HEK293 (cell line): ENCODE measurements at regions not wholly inside any gene's neighbourhood (a gene's known extent, or its start where the extent isn't known, plus 50 kb on each side); places are given as distances from the start of the nearest gene placed in this dataset.

Experiments
- CTCF ChIA-PET: fragments of 350-600 bp; formaldehyde crosslinking; extraction: SDS; loops from one replicate; lab custom pipeline; 2021; ENCODE audit warnings: antibody characterized with exemption; lab: Yijun Ruan, JAX
- POLR2A ChIA-PET: fragments of 300-600 bp; formaldehyde crosslinking; extraction: SDS; loops from one replicate; lab custom pipeline; 2020; ENCODE audit warnings: antibody characterized with exemption, inconsistent platforms; lab: Yijun Ruan, JAX
- H3K27ac ChIP-seq: fragments of 200-500 bp; sonication (Bioruptor generic); 2 replicates; pipeline ENCODE4 v1.5.1; 2014; ENCODE audit warnings: low read depth, low read length, control low read depth, inconsistent platforms; ENCODE audit errors: extremely low read depth
- H3K36me3 ChIP-seq, 2 experiments: fragments of 200-500 bp in 1 of 2; sonication (Bioruptor generic) in 1 of 2; 1 replicate in 1 of 2; 2 replicates in 1 of 2; pipeline ENCODE4 v1.5.1; 2014 to 2017; ENCODE audit warnings: inconsistent platforms in 2 of 2, low read length in 2 of 2; ENCODE audit not compliant: control insufficient read depth in 2 of 2, insufficient read depth in 1 of 2
- H3K4me1 ChIP-seq: fragments of 200-500 bp; sonication (Bioruptor generic); 2 replicates; pipeline ENCODE4 v1.5.1; 2014; ENCODE audit warnings: mild to moderate bottlenecking, low read length, inconsistent platforms; ENCODE audit not compliant: control insufficient read depth, insufficient read depth
- H3K4me3 ChIP-seq: 2 replicates; pipeline ENCODE4 v1.5.1; 2011; ENCODE audit warnings: low read depth, mild to moderate bottlenecking, control low read depth, low read length, moderate library complexity
- H3K9me3 ChIP-seq: fragments of 200-500 bp; sonication (Bioruptor generic); 2 replicates; pipeline ENCODE4 v1.5.1; 2014; ENCODE audit warnings: low read depth, low read length, inconsistent platforms; ENCODE audit not compliant: control insufficient read depth, insufficient read depth
- AEBP2 ChIP-seq: fragments of 450-650 bp; formaldehyde crosslinking; IDR thresholded peaks from 2 replicates; pipeline ENCODE4 v1.5.1; 2016; ENCODE audit warnings: missing biosample characterization, missing genetic modification characterization, borderline replicate concordance
- BCL6B ChIP-seq: fragments of 450-650 bp; formaldehyde crosslinking; IDR thresholded peaks from 2 replicates; pipeline ENCODE4 v1.5.1; 2017; ENCODE audit warnings: missing biosample characterization, missing genetic modification characterization
- IKZF3 ChIP-seq: fragments of 450-650 bp; IDR thresholded peaks from 2 replicates; pipeline ENCODE4 v1.5.0; 2018; ENCODE audit warnings: missing biosample characterization, mild to moderate bottlenecking, missing genetic modification characterization, moderate library complexity
- KLF1 ChIP-seq: fragments of 450-650 bp; formaldehyde crosslinking; IDR thresholded peaks from 2 replicates; pipeline ENCODE4 v1.5.1; 2016; ENCODE audit warnings: missing biosample characterization, missing genetic modification characterization
- KLF16 ChIP-seq: fragments of 450-650 bp; formaldehyde crosslinking; IDR thresholded peaks from 2 replicates; pipeline ENCODE4 v1.5.1; 2017; ENCODE audit warnings: missing biosample characterization, missing genetic modification characterization
- KLF8 ChIP-seq: fragments of 450-650 bp; formaldehyde crosslinking; IDR thresholded peaks from 2 replicates; pipeline ENCODE4 v1.5.1; 2016; ENCODE audit warnings: missing biosample characterization, missing genetic modification characterization
- SCRT1 ChIP-seq: fragments of 450-650 bp; formaldehyde crosslinking; IDR thresholded peaks from 2 replicates; pipeline ENCODE4 v1.5.1; 2016; ENCODE audit warnings: missing biosample characterization, missing genetic modification characterization, borderline replicate concordance
- SETDB1 ChIP-seq: IDR thresholded peaks from one replicate; pipeline ENCODE4 v1.6.1; 2017; ENCODE audit warnings: mild to moderate bottlenecking, low read length, moderate library complexity, mixed read lengths; ENCODE audit not compliant: insufficient read length
- WT1 ChIP-seq: fragments of 450-650 bp; formaldehyde crosslinking; IDR thresholded peaks from 2 replicates; pipeline ENCODE4 v1.5.1; 2016; ENCODE audit warnings: missing biosample characterization, missing genetic modification characterization
- ZEB2 ChIP-seq: fragments of 450-650 bp; formaldehyde crosslinking; IDR thresholded peaks from 2 replicates; pipeline ENCODE4 v1.5.1; 2016; ENCODE audit warnings: missing biosample characterization, missing genetic modification characterization
- ZNF133 ChIP-seq: fragments of 450-650 bp; formaldehyde crosslinking; IDR thresholded peaks from 2 replicates; pipeline ENCODE4 v1.5.1; 2016; ENCODE audit warnings: missing biosample characterization, missing genetic modification characterization
- ZNF148 ChIP-seq: fragments of 450-650 bp; formaldehyde crosslinking; IDR thresholded peaks from 2 replicates; pipeline ENCODE4 v1.5.0; 2017; ENCODE audit warnings: missing biosample characterization, missing genetic modification characterization, borderline replicate concordance
- ZNF16 ChIP-seq: fragments of 450-650 bp; formaldehyde crosslinking; IDR thresholded peaks from 2 replicates; pipeline ENCODE4 v1.5.1; 2016; ENCODE audit warnings: low read depth, missing biosample characterization, missing genetic modification characterization
- ZNF239 ChIP-seq: fragments of 450-650 bp; formaldehyde crosslinking; IDR thresholded peaks from 2 replicates; pipeline ENCODE4 v1.5.1; 2016; ENCODE audit warnings: missing biosample characterization, missing genetic modification characterization
- ZNF24 ChIP-seq: fragments of 450-650 bp; formaldehyde crosslinking; IDR thresholded peaks from 2 replicates; pipeline ENCODE4 v1.5.1; 2016; ENCODE audit warnings: missing biosample characterization, missing genetic modification characterization
- ZNF274 ChIP-seq, 2 experiments: fragments of 200-500 bp in 1 of 2; fragments of 450-650 bp in 1 of 2; sonication (Bioruptor generic) in 1 of 2; formaldehyde crosslinking in 1 of 2; IDR thresholded peaks; 2 replicates each; pipeline versions ENCODE4 v1.5.1 to v1.6.1; 2014 to 2016; ENCODE audit warnings: borderline replicate concordance in 1 of 2, inconsistent platforms in 1 of 2, low read length in 1 of 2, missing biosample characterization in 1 of 2, missing genetic modification characterization in 1 of 2
- ZNF518A ChIP-seq: fragments of 450-650 bp; formaldehyde crosslinking; conservative IDR thresholded peaks from 2 replicates; pipeline ENCODE4 v1.5.1; 2016; ENCODE audit warnings: low read depth, missing biosample characterization, missing genetic modification characterization
- ZNF621 ChIP-seq: fragments of 450-650 bp; formaldehyde crosslinking; IDR thresholded peaks from 2 replicates; pipeline ENCODE4 v1.5.1; 2017; ENCODE audit warnings: missing biosample characterization, missing genetic modification characterization
- ZNF776 ChIP-seq: fragments of 450-650 bp; formaldehyde crosslinking; IDR thresholded peaks from 2 replicates; pipeline ENCODE4 v1.5.0; 2017; ENCODE audit warnings: missing biosample characterization, missing genetic modification characterization, borderline replicate concordance
- ZSCAN16 ChIP-seq: fragments of 450-650 bp; formaldehyde crosslinking; IDR thresholded peaks from 2 replicates; pipeline ENCODE4 v1.5.1; 2016; ENCODE audit warnings: missing biosample characterization, missing genetic modification characterization
- TF ChIP-seq, protein P1 (sequence below): fragments of 450-650 bp; formaldehyde crosslinking; IDR thresholded peaks from 2 replicates; pipeline ENCODE4 v1.5.1; 2016; ENCODE audit warnings: missing biosample characterization, missing genetic modification characterization
- TF ChIP-seq, protein P2 (sequence below): fragments of 450-650 bp; formaldehyde crosslinking; IDR thresholded peaks from 2 replicates; pipeline ENCODE4 v1.5.1; 2017; ENCODE audit warnings: missing biosample characterization, missing genetic modification characterization
- TF ChIP-seq, protein P3 (sequence below): IDR thresholded peaks from 2 replicates; pipeline ENCODE4 v1.6.1; 2011; ENCODE audit warnings: mild to moderate bottlenecking, low read depth, low read length, borderline replicate concordance

DNA sequence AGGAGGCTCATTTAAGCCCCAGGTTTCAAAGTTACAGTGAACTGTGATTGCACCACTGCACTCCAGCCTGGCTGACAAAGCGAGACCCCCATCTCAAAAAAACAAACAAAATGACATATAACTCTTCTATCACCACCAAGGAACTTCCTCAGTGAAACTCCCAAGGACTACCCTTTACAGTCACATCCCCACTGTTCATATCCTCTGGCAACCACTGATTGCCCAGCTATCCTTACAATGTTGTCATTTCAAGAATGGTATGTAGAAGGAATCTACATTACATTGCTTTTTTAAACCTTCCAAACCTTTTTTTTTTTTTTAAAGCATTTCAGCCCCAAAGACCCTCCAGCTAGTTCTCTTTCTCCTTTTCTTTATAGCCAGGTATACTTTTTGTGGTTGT lies 123.1 kb upstream of the CARMIL1 start (continued):
- TF ChIP-seq ZNF148 (tag by site-specific recombination) (no peak), ZNF776 (tag by site-specific recombination) (no peak), ZNF133 (tag by site-specific recombination) (no peak), ZNF518A (tag by site-specific recombination) (no peak), ZSCAN16 (tag by site-specific recombination) (no peak), IKZF3 (tag by site-specific recombination) (no peak), ZNF239 (tag by site-specific recombination) (no peak), ZNF24 (tag by site-specific recombination) (no peak), ZNF16 (no peak), BCL6B (tag by site-specific recombination) (no peak), ZNF274 (IDR thresholded peaks at IDR 0.05; ENCODE audit: low read length) (no peak), ZNF274 (tag by site-specific recombination; IDR thresholded peaks at IDR 0.05; ENCODE audit: borderline replicate concordance) (no peak), SETDB1 (no peak), KLF8 (no peak)

GRCh38 chr6:25157183-25157582 lies 122.0 kb upstream of the CARMIL1 start:
- no peak overlapping the region for H3K27ac ChIP-seq
- H3K4me3 ChIP-seq: no peak overlapping the region
- ChIA-PET POLR2A (no interaction called here), CTCF (interaction anchor here (0.6 to 0.7 kb wide), 3 partner anchors 113 to 614 kb away, joined by 3 to 4 read pairs (median 3); no protein-coding TSS in a partner anchor)
- H3K36me3 ChIP-seq: no peaks in the 10 kb centered on the region
- no peaks in the 10 kb centered on the region for H3K4me1 ChIP-seq
- H3K9me3 ChIP-seq: no peaks in the 10 kb centered on the region
- TF ChIP-seq, protein P1, sequence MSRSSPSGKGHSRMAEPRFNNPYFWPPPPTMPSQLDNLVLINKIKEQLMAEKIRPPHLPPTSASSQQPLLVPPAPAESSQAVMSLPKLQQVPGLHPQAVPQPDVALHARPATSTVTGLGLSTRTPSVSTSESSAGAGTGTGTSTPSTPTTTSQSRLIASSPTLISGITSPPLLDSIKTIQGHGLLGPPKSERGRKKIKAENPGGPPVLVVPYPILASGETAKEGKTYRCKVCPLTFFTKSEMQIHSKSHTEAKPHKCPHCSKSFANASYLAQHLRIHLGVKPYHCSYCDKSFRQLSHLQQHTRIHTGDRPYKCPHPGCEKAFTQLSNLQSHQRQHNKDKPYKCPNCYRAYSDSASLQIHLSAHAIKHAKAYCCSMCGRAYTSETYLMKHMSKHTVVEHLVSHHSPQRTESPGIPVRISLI (tag by site-specific recombination): no peak
- TF ChIP-seq ZEB2 (tag by site-specific recombination) (no peak), WT1 (tag by site-specific recombination) (no peak), SCRT1 (tag by site-specific recombination) (no peak), KLF1 (tag by site-specific recombination) (no peak), ZNF621 (tag by site-specific recombination) (no peak), AEBP2 (tag by site-specific recombination) (no peak), KLF16 (no peak)
- TF ChIP-seq, protein P2, sequence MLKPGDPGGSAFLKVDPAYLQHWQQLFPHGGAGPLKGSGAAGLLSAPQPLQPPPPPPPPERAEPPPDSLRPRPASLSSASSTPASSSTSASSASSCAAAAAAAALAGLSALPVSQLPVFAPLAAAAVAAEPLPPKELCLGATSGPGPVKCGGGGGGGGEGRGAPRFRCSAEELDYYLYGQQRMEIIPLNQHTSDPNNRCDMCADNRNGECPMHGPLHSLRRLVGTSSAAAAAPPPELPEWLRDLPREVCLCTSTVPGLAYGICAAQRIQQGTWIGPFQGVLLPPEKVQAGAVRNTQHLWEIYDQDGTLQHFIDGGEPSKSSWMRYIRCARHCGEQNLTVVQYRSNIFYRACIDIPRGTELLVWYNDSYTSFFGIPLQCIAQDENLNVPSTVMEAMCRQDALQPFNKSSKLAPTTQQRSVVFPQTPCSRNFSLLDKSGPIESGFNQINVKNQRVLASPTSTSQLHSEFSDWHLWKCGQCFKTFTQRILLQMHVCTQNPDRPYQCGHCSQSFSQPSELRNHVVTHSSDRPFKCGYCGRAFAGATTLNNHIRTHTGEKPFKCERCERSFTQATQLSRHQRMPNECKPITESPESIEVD: no peak
- TF ChIP-seq, protein P3, sequence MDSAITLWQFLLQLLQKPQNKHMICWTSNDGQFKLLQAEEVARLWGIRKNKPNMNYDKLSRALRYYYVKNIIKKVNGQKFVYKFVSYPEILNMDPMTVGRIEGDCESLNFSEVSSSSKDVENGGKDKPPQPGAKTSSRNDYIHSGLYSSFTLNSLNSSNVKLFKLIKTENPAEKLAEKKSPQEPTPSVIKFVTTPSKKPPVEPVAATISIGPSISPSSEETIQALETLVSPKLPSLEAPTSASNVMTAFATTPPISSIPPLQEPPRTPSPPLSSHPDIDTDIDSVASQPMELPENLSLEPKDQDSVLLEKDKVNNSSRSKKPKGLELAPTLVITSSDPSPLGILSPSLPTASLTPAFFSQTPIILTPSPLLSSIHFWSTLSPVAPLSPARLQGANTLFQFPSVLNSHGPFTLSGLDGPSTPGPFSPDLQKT: no peak
